BJ (cell line): ENCODE measurements at regions not wholly inside any gene's neighbourhood (a gene's known extent, or its start where the extent isn't known, plus 50 kb on each side); places are given as distances from the start of the nearest gene placed in this dataset.

Experiments
- CTCF ChIA-PET: fragments of 350-600 bp; formaldehyde crosslinking; extraction: SDS; loops from one replicate; lab custom pipeline; 2021; ENCODE audit warnings: antibody characterized with exemption, inconsistent platforms; lab: Yijun Ruan, JAX
- POLR2A ChIA-PET: fragments of 300-600 bp; sonication (Branson Sonifier 250); formaldehyde crosslinking; extraction: SDS; loops from one replicate; lab custom pipeline; 2021; ENCODE audit warnings: antibody characterized with exemption; lab: Charles Lee
- DNase-seq: peaks from one replicate; pipeline ENCODE4 v3.0.0-alpha.2; 2011; ENCODE audit warnings: low read depth
- H3K27me3 ChIP-seq: 2 replicates; pipeline ENCODE4 v1.6.0; 2011; ENCODE audit warnings: low read length; ENCODE audit not compliant: control insufficient read depth, insufficient read depth
- H3K36me3 ChIP-seq: 2 replicates; pipeline ENCODE4 v1.5.1; 2011; ENCODE audit warnings: low read length; ENCODE audit not compliant: control insufficient read depth, insufficient read depth
- H3K4me3 ChIP-seq: 2 replicates; pipeline ENCODE4 v1.5.1; 2011; ENCODE audit warnings: low read depth, mild to moderate bottlenecking, control low read depth, low read length
- TF ChIP-seq, protein P1 (sequence below): IDR thresholded peaks from 2 replicates; pipeline ENCODE4 v1.5.1; 2011; ENCODE audit warnings: low read depth, mild to moderate bottlenecking, control low read depth, inconsistent platforms, low read length, moderate library complexity; ENCODE audit not compliant: insufficient read depth

DNA sequence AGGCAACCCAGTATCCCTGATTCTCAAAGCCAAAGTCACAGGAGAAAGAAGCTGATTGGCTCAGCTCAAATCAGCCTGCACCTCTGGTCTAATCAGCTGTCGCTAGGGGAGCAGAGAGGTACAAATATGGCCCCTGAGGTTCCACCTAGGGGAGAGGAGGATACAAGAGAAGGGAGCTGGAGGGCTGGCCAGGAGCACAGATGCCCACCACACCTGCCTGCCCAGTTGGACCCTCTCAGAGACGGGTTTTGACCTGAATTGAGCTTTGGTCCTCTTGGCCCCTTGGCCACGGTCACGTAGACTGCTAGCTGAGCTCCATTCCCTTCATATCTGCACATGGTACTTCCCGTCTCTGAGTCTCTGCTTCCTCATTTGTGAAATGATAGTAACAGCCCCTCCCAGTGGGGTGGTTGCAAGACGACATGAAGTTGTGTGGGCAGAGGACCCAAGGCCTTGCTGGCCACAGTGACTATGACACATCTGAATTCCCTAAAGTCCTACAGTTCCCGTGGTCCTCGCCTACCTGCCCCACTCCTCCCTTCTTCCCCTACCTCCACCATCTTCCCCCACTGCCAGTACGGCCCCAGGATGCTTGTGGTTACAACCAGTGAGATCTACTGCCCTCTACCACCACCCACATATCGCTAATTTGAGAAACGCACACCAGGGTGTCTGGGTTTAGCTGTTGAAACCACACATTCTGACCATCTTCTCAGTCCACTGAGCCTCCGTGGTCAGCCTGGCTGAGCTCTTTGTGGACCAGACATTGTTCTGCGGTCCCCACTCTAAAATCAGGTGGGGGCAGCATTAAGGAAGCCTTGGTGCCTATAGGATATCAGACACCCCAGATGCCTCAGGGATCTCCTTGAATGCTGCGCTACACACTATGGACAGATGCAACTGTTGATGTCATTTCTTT is 60.3 kb upstream of the NEK6 start:
- TF ChIP-seq, protein P1, sequence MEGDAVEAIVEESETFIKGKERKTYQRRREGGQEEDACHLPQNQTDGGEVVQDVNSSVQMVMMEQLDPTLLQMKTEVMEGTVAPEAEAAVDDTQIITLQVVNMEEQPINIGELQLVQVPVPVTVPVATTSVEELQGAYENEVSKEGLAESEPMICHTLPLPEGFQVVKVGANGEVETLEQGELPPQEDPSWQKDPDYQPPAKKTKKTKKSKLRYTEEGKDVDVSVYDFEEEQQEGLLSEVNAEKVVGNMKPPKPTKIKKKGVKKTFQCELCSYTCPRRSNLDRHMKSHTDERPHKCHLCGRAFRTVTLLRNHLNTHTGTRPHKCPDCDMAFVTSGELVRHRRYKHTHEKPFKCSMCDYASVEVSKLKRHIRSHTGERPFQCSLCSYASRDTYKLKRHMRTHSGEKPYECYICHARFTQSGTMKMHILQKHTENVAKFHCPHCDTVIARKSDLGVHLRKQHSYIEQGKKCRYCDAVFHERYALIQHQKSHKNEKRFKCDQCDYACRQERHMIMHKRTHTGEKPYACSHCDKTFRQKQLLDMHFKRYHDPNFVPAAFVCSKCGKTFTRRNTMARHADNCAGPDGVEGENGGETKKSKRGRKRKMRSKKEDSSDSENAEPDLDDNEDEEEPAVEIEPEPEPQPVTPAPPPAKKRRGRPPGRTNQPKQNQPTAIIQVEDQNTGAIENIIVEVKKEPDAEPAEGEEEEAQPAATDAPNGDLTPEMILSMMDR, result no peak
- Histone ChIP-seq H3K27me3 (peaks cover 5% of the 10 kb centered on the region; the same call in 1 of the 2 replicates), H3K36me3 (no peaks in the 10 kb centered on the region), H3K4me3 (no peak overlapping the region)
- ChIA-PET POLR2A (no interaction called here), CTCF (interaction anchor here (1.5 to 1.6 kb wide), 2 partner anchors 12 to 21 kb away, joined by 3 read pairs; no protein-coding TSS in a partner anchor)
- no peak for DNase-seq

DNA sequence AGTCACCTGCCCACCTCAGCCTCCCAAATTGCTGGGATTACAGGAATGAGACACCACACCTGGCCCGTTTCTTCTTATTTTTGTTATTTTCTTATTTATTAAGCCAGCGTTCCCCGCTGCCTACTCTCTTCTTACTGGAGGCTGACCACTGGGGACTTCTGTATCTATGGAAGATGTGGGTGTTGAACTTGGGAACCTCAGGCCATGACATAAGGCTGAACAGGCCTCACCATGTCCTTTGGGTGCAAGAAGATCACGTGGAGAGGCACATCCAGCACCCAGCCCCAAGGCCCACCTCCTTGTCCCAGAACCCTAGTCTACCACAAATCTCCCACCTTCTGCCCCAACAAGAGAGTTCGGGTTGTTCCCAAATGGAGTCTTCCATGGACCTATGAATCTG is 59.4 kb upstream of the NEK6 start:
- no peak overlapping the region for H3K4me3 ChIP-seq
- ChIA-PET CTCF (interaction anchor here (1.6 kb wide), 1 partner anchor 13 kb away, joined by 3 read pairs; no protein-coding TSS in a partner anchor), POLR2A (no interaction called here)
- DNase-seq, result no peak
- TF ChIP-seq, protein P1, result no peak
- peaks cover 5% of the 10 kb centered on the region; the same call in 1 of the 2 replicates for H3K27me3 ChIP-seq
- no peaks in the 10 kb centered on the region for H3K36me3 ChIP-seq

DNA sequence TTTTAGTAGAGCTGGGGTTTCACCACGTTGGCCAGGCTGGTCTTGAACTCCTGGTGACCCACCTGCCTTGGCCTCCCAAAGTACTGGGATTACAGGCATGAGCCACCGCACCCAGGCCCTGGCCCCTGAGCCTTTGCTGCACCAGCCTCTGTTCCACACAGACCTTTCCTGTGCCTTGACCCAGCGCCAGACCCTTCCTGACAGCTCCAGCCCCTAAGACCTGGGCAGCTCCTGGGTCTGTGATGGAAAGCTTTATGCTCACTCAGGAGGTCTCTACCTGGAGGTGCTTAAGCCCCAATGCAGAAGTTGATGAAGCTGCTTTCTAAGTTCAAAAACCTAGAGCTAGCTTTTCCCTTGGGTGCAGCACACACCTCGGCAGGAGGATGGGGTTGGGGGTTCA is 58.8 kb upstream of the NEK6 start:
- ChIA-PET POLR2A (no interaction called here), CTCF (no interaction called here)
- no peak for DNase-seq
- H3K36me3 ChIP-seq, result no peaks in the 10 kb centered on the region
- peaks cover 5% of the 10 kb centered on the region; the same call in 1 of the 2 replicates for H3K27me3 ChIP-seq
- H3K4me3 ChIP-seq, result no peak overlapping the region
- TF ChIP-seq, protein P1, result no peak

DNA sequence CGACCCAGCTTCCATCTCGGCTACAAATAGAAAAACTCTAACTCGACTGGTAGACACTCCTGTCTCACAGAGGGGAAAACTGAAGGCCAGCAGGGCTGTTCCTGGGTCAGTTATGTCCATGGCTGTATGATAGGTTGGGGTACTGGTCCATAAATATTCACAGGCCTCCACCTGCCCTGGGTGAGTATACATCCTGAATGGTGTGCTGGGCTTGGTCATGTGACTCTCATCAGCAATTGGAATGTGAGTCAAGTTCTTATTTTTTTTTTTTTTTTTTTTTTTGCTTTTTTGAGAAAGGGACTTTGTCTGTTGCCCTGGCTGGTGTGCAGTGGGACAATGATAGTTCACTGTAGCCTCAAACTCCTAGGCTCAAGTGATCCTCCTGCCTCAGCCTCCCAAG is 58.3 kb upstream of the NEK6 start:
- Histone ChIP-seq H3K27me3 (peaks cover 5% of the 10 kb centered on the region; the same call in 1 of the 2 replicates), H3K36me3 (no peaks in the 10 kb centered on the region), H3K4me3 (no peak overlapping the region)
- POLR2A ChIA-PET, result no interaction called here
- no peak for DNase-seq
- CTCF ChIA-PET, result no interaction called here
- TF ChIP-seq, protein P1, result no peak

DNA sequence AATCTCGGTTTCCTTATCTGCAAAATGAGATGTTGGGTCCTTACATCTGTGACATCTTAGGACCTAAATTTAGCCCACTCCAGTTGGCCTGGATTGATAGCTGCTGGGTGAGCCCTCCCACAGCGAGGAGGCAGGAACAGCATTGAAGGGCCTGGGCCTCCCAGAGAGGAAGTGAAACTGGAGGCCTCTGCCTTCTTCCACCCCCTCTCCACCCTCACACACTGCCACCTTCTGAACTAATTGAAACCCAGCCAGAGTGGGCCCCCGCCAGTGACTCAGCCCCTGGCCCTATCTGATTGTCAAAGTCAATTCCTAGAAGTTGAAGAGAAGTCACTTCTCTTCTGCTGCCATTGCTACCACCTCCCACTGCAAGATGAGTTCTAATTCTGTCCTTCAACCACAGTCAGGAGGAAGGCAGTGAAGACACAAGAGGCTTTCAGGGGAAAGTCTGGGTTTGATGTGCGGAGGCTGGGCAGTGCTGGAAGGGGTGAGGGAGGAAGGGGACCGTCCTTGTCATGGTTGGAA is 55.2 kb upstream of the NEK6 start:
- peaks cover 2% of the 10 kb centered on the region for H3K27me3 ChIP-seq
- no peaks in the 10 kb centered on the region for H3K36me3 ChIP-seq
- H3K4me3 ChIP-seq, result no peak overlapping the region
- TF ChIP-seq, protein P1, result no peak
- no peak for DNase-seq
- POLR2A ChIA-PET, result no interaction called here
- CTCF ChIA-PET, result interaction anchor here (0.7 kb wide), 1 partner anchor 37 kb away, joined by 3 read pairs; no protein-coding TSS in a partner anchor
